ENCODE measurements at regions not wholly inside any gene's neighbourhood (a gene's known extent, or its start where the extent isn't known, plus 50 kb on each side); places are given as distances from the start of the nearest gene placed in this dataset.

GRCh38 chr1:87572008-87572407 lies 243.3 kb downstream of the LMO4 start:
- no peak for TF ChIP-seq CTCF (IDR thresholded peaks at IDR 0.05)
- TF ChIP-seq POLR2A (IDR thresholded peaks at IDR 0.05), result no peak
- no peak for TF ChIP-seq POLR2AphosphoS5 (IDR thresholded peaks at IDR 0.05)
- TF ChIP-seq EP300 (IDR thresholded peaks at IDR 0.05), result no peak
